NCI-H510A (cell line): ENCODE measurements at regions not wholly inside any gene's neighbourhood (a gene's known extent, or its start where the extent isn't known, plus 50 kb on each side); places are given as distances from the start of the nearest gene placed in this dataset.

Experiments
- DNase-seq: peaks from one replicate; lab custom pipeline; 2025; lab: John Stamatoyannopoulos, UW

DNA sequence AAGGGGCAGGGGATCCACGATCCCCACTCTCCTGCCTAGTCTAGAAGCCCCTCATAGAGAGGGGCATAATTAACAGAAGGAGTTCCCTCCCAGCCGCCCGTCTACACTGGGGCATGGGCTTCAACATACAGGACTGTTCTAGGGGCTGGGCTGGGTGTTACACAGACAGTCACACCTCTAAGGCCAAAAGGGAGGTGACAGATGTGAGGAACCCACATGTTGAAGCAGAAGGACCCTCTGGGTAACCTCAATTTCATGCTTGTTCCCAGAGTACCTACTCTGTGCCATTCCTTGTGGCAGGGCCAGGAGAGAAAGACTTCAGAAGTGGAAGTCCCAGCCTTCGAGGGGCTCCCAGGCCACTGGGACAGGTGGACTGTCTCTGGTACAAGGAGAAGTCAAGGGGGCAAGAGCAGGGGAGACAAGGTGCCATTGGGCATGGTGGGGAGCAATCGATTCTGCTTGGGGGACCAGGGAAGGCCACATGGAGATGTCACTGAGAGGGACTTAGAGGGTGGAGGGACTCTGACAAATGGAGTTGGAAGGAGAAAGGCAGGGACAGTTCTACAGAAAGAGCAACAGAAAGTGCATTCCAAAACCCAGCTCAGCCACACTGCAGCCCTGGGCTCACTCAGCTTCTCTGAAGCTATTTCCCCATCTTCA, 71.3 kb downstream of the CPN2 start:
- DNase-seq: no peak

DNA sequence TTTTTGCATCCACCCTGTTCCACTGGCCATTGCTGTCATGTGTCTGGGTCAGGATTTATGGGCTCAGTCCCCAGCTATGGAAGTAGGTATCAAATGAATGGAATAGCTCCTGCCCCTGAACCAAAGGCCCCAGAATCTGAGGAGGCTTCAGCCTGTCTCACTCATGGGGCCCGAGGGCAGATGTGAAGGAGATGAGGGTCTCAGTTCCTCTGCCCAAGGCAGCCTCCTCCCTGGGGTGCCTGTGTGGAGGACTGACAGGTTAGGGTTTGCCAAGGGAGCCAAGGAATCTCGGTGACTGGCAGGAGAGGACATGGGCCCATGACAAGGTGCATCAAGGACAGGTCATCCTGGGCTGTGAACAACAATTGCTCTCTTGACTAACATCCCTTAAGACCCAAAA, 70.4 kb downstream of the CPN2 start:
- no peak for DNase-seq

DNA sequence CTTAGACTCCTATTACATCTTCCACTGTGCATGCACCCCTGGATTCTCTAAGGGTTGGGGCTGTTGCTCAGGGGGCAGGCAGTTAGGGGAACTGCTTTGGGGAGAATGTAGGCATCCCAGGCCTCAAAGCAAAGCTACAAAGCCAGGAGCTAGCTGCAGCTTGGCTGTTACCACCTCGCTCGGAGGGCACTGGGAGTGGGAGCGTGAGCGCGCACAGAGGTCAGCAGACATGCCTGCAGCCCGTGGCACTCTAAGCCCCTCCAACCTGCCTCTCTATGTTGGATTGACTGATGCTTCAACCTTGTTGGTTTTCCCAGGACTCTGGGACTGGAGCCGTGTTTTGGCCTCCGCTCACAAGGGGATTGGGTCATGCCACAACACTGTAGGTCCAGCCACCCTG, 69.8 kb downstream of the CPN2 start:
- DNase-seq: no peak

DNA sequence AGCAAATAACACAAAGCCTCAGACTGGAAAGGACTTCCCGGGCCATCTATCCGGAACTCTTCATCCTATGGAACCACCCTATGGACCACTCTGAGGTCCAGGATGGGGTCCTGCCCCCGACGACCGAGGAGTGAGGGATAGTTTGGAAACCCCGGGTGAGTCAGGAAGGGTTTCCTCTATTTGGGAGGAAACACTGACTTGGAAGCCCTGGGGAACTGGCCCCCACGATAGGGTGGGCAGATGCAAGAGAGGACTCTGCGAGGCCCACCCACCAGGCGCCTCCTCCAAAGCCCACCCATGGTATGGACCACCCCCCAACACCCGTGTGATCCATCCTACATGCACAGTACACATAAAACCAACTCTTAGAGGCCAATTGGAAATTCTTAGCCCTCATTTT, 69.4 kb downstream of the CPN2 start:
- DNase-seq: no peak

DNA sequence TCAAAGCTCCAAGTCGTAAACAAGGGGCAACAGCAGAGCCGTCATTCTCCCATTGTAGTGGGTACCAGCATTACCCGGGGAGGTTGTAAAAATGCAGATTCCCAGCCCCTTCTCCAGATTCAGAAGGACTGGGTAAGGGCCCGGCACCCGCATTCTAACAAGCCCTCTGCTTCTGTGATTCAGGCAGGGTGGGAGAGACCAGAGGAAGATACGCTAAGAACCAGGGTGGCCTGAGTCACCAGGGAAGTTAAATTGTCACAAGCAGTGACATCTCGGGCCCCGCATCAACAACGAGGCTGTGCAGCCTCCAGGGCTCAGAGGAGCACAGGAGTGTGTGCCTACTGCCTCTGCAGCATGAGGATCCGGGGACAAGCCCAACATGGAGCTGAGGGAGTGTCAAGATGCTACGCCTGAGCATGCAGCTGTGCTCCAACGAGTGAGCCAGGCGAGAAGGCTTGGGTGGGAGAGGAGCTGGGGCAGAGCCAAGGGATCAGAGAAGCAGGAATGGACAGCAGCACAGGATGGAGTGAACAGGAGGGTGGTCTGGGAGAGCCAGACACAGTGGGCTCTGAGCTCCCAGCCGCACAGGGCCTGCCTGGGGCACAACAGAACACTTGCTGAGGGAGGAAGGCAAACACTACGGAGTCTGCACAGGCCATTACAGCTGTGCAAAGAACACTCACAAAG, 68.5 kb downstream of the CPN2 start:
- no peak for DNase-seq

DNA sequence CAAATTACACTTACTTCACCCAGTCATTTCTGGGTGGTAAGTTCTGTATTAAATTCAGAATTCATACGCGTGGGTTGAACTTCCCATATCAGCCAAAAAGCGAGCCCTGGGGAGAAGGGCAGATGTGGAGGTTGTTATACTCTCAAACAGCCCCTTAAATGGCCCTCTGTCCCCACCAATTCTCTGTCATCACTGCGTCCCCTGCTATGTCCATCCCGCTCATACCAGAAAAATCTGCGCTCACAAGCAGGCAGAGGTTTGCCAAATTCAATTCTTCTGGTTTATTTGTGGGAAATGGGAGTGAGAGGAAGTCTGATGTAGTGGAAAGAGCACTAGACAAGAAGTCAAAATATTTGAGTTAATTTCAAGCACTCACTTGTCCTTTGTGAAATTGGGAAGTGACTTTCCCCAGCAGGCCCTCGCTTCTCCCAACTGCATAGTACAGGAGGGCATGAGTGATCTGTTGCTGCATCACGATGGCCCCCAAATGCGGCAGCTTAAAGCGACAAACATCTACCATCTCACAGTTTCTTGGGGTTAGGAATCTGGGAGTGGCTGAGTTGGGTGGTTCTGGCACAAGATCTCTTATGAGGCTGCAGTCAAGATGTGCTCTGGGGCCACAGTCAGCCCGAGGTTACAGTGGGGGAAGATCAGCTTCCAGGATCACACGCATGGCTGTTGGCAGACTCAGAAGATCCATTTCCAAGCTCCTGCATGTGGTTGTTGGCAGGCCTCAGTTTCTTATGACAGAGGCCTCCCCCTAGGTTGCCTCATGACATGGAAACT, 67.7 kb downstream of the CPN2 start:
- DNase-seq: no peak

DNA sequence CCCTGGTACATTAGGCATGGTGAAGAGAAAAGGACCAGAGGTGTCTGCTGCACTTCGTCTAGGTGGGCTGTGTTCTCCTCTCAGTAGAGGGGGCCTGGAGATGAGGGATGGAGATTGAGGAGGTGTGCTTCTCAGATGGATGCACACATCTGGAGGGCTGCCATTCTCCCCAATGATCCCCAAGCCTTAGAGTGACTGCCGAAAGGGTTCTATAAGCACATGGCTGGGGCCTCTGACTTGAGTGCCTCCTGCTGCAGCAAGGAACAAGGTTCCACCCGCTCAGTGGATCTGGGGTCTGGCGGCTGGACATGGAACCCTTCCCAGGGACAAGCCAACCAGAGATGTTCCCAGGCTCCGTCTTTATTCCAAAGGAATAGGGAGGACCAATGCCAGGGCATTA, 66.8 kb downstream of the CPN2 start:
- DNase-seq: no peak

DNA sequence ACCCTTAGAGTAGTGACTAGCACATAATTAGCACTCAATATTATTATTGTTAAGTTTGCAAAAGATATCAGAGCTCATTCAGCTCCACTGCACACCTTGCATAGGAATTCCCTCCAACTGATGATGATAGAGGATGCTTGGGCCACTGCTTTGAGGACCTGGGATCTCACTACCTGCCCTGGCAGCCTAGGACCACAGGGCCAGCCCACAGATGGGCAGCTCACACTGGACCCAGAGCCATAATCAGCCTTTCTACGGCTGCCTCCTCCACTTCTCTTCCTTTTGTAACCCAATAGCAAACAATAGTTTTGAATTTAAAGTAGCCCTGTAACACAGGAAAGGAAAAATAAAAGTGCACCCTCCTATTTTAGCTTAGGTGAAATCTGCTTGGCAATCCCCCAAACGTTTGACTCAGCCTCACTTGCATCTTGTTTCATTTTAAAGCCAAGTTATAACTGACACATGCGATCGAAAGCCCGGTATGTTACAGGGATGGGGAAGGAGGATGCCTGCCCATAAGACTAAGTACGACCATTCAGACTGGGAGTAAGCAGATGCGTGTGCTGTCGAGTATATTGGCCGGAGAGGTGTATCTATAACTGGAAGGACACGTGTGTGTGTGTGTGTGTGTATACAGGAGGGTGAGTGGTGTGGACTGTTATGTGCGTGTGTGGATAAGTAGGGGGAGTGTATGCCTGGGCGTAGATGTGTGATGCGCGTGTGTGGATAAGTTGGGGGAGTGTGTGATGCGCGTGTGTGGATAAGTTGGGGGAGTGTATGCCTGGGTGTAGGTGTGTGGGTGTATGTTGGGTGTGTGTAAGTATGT, 65.9 kb downstream of the CPN2 start:
- no peak for DNase-seq

DNA sequence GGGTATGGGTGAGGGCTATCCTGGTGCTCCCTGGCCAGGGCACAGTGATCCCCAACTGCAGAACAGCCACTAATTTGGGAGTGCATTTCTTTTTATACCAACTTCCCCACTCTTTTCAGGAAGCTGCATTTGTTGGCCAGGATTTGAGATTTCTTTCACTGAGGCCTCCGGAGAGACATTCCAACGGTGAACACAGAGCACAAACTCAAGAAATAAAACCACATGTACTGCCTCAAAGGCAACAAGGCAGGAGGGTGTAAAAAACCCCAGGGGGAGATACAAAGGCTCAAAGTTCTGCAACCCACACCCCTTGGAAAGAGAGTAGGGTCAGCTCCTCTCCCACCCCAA, 65.3 kb downstream of the CPN2 start:
- DNase-seq: no peak

DNA sequence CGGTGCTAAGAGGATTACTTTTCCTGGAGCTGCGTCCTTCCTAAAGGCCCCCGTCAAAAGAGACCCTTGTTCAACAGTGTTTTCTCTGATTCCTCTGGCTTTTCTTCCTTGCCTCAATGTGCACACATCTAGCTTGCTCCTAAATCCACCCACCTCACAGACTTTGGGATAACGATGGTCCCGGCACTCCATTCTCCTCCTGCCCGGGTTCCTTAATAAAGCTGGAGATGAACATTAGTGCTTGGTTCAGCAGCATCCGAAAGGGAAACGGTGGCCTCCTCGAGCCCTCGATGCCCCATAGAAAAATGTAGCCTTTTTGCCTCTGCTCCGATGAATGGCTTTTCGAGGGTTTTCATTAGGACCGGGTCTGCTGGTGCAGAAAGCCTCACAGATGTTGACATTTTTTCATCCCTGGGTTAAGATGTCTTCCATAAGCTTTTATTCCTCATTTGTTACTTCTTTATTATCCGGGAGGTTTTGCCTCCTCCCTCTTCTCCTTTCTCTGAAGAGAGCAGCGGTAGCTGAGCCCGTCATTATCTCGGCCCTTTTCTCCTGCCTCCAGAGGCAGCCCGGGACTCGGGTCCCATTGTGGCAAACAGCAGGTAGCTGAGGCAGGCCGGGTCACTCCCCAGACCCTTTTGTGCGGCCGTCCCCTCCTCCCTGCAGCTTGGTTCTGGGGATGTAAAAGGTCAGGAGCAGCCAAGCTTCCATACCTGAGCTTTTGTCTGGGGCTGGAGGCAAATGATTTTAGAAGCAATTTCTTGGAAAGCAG, 64.6 kb downstream of the CPN2 start:
- DNase-seq: no peak

DNA sequence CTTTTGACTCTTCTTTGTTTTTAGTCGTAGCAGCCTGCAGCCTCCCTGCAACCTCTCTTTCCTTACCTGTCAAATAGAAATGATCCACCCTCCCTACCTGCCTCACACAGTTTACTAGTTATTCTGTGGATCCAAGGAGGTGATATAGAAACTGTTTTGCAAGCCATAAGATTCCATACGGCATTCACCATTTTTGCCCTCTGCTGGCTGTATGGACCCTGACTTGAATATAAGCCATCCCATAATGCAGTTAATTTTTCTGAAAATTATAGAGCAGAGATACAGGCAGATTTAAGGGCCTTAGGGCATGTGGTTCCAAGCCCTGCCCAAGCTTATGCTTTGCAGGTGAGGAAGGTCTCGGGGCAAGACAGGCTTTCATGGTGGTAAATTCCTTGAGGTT, 63.8 kb downstream of the CPN2 start:
- DNase-seq: no peak

DNA sequence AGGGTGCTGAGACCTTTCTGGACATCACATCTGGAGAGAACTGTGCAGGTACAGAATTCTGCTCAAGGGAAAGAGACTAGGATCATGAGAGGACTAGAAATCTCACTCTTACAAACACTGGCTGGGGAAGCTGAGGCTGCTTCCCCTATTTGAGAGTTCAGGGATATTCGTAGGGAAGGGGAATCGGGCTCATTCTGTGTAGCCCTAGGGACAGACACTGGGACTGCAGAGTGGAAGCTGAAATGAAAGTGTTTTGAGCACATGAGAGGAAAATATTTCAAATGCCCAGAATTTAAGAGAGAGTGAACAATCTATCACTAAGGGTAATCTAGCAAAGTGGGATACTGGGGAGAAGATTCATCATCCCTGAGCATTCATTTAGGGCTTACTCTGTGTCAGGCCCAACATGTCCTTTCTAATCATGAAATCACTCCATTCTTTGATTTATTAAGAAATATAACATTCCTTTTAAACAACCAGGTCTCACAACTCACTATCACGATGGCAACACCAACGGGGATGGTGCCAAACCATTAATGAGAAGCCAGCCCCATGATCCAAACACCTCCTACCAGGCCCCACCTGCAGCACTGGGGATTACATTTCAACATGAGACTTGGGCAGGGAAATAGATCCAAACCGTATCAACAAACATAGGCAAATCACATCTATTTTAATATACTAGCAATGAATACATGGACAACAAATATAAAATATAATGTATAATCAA, 63.0 kb downstream of the CPN2 start:
- DNase-seq: no peak
